ENCODE measurements at regions not wholly inside any gene's neighbourhood (a gene's known extent, or its start where the extent isn't known, plus 50 kb on each side); places are given as distances from the start of the nearest gene placed in this dataset.

DNA sequence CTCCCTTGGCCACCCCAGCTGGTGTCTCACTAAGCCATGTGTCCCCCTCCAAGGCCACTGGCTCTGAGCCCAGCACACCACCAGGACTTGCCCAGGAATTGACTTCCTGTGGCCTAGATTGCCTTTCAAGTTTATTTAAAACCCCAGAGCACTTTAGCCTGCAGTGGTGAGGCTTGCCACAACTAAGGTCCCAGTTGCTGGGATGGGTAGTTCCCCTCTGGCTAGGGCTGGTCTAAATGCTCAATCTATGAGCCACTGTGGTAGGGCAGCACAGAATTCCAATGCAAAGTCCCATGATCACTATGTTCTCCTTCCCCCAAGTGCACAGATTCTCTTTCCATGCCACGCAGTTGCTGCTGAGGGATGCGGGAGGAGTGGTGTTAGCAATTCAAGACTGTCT, 61.1 kb upstream of the HCCS start:
- Histone ChIP-seq H3K9ac (no peak overlapping the region), H4K20me1 (ENCODE audit: insufficient read depth) (no peaks in the 10 kb centered on the region)

GRCh38 chrX:11053351-11053750, 57.8 kb upstream of the HCCS start:
- Histone ChIP-seq H3K27me3 (ENCODE audit: insufficient read depth, low read depth) (no peaks in the 10 kb centered on the region), H3K9ac (no peak overlapping the region), H3K79me2 (ENCODE audit: insufficient read depth, low read depth) (no peaks in the 10 kb centered on the region), H3K4me1 (ENCODE audit: low read depth, poor library complexity, severe bottlenecking) (no peaks in the 10 kb centered on the region), H3K4me2 (no peak overlapping the region), H4K20me1 (ENCODE audit: insufficient read depth) (no peaks in the 10 kb centered on the region), H2AFZ (ENCODE audit: low read depth) (no peak overlapping the region), H3K36me3 (ENCODE audit: insufficient read depth) (no peaks in the 10 kb centered on the region), H3K4me3 (IDR thresholded peaks at IDR 0.05; ENCODE audit: insufficient read depth, low read depth, low read length) (no peak overlapping the region), H3K27ac (no peak overlapping the region)
- no peak for TF ChIP-seq CTCF (conservative IDR thresholded peaks at IDR 0.05; ENCODE audit: low read depth, low read length)

More for the DNA sequence above, 61.1 kb upstream of the HCCS start:
- Histone ChIP-seq H3K4me2 (no peak overlapping the region), H3K4me3 (IDR thresholded peaks at IDR 0.05; ENCODE audit: insufficient read depth, low read depth, low read length) (no peak overlapping the region), H3K27me3 (ENCODE audit: insufficient read depth, low read depth) (no peaks in the 10 kb centered on the region), H3K36me3 (ENCODE audit: insufficient read depth) (no peaks in the 10 kb centered on the region), H3K27ac (no peak overlapping the region), H2AFZ (ENCODE audit: low read depth) (no peak overlapping the region), H3K79me2 (ENCODE audit: insufficient read depth, low read depth) (no peaks in the 10 kb centered on the region), H3K4me1 (ENCODE audit: low read depth, poor library complexity, severe bottlenecking) (no peaks in the 10 kb centered on the region)
- no peak for TF ChIP-seq CTCF (conservative IDR thresholded peaks at IDR 0.05; ENCODE audit: low read depth, low read length)

GRCh38 chrX:11056322-11057176, 54.6 kb upstream of the HCCS start:
- no peak for TF ChIP-seq CTCF (conservative IDR thresholded peaks at IDR 0.05; ENCODE audit: low read depth, low read length)
- Histone ChIP-seq H3K4me2 (no peak overlapping the region), H3K4me3 (IDR thresholded peaks at IDR 0.05; ENCODE audit: insufficient read depth, low read depth, low read length) (no peak overlapping the region), H3K27me3 (ENCODE audit: insufficient read depth, low read depth) (no peaks in the 10 kb centered on the region), H4K20me1 (ENCODE audit: insufficient read depth) (no peaks in the 10 kb centered on the region), H3K9ac (no peak overlapping the region), H2AFZ (ENCODE audit: low read depth) (no peak overlapping the region), H3K27ac (no peak overlapping the region), H3K36me3 (ENCODE audit: insufficient read depth) (no peaks in the 10 kb centered on the region), H3K4me1 (ENCODE audit: low read depth, poor library complexity, severe bottlenecking) (no peaks in the 10 kb centered on the region), H3K79me2 (ENCODE audit: insufficient read depth, low read depth) (no peaks in the 10 kb centered on the region)

DNA sequence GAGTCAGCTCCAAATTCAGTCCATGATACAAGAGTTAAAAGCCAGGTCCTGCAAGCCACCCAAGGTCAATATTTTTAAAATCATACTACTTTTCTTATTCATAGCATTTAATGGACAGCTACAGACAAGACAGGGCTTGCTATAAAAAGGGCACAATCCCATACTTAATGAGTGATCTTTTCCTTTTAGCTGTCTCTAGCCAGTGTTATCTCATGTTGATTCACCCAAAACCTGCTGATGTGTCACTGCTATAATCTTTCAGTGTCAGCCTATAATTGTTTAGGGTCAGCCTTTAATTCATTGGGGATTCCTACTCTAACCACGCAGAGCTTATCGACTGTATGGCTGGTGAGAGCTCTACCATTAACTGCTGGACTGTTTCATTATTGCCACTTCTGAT, 51.2 kb upstream of the HCCS start:
- H3K9ac ChIP-seq, result no peak overlapping the region
- no peaks in the 10 kb centered on the region for H4K20me1 ChIP-seq (ENCODE audit: insufficient read depth)
- no peaks in the 10 kb centered on the region for H3K27me3 ChIP-seq (ENCODE audit: insufficient read depth, low read depth)
- no peaks in the 10 kb centered on the region for H3K36me3 ChIP-seq (ENCODE audit: insufficient read depth)
- no peak overlapping the region for H3K4me3 ChIP-seq (IDR thresholded peaks at IDR 0.05; ENCODE audit: insufficient read depth, low read depth, low read length)
- no peak overlapping the region for H3K27ac ChIP-seq
- no peak for TF ChIP-seq CTCF (conservative IDR thresholded peaks at IDR 0.05; ENCODE audit: low read depth, low read length)
- no peak overlapping the region for H3K4me2 ChIP-seq
- no peaks in the 10 kb centered on the region for H3K79me2 ChIP-seq (ENCODE audit: insufficient read depth, low read depth)
- no peak overlapping the region for H2AFZ ChIP-seq (ENCODE audit: low read depth)
- no peaks in the 10 kb centered on the region for H3K4me1 ChIP-seq (ENCODE audit: low read depth, poor library complexity, severe bottlenecking)
